GM19023 (cell line): ENCODE measurements at regions not wholly inside any gene's neighbourhood (a gene's known extent, or its start where the extent isn't known, plus 50 kb on each side); places are given as distances from the start of the nearest gene placed in this dataset.

Experiments used
- ATAC-seq: cut with Tn5 transposase; IDR thresholded peaks from one replicate; pipeline ENCODE4 v1.9.1; 2021; ENCODE audit warnings: mild to moderate bottlenecking, moderate library complexity; ENCODE audit not compliant: unreplicated experiment

DNA sequence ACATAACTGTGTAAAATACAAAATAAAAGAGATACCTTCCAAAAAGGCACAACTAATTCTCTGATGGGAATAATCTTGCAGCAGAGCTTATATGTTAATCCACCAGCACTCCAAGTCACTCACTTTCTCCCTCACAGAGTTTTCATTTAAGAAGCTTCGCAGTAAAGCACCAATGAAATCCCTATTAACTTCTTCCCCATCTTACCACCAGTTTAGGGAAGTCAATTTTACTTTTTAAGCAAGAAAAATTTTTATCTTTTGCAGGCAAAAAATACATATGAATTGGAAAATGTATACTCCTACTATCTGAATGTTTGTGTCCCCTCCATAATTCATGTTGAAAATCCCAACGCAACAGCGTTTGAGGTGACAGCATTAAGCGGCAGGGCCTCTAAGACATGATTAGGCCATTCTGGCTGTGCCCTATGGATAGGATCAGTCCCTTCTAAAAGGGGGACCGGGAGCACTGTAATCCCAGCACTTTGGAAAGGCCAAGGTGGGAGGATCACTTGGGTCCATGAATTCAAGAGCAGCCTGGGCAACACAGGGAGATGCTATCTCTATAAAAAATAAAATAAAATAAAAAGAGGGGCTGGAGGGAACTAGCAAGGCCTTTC is 435.8 kb downstream of the SHQ1 start:
- ATAC-seq, result no peak

DNA sequence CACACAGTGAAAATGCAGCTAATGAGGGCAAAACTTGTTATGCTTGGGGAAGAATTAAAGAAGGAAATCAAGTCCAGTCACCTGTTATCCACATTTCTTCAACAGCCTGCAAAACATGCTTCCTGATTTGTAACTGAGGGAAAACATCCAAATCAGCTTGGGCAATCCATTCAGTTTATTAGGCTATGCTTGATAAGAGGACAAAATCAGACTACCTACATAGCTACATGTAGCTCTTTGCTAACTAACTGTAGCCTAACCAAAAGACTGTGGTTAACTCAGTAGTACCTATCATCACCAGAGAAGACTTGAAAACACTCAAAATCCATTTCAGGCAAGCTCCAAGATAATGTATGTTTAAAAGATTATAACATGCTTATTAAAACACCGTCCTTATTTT is 436.4 kb downstream of the SHQ1 start:
- no peak for ATAC-seq

DNA sequence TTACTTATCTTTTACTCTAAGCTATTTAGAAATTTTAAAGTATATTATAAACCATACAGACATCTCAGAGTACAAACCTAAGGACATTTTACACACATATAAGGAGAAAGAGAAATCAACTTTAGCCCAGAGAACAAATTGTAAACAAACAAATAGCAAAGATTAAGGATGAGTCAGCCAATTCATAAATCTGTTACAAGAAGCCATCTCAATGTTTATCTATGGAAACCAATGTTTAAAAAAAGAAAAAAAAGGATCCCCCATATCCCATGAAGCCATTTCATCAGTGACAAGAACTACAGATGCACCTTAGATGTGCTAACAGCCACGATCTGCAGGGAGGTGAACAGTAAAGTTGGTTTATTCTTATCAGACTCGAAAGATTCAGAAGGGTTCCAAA is 437.1 kb downstream of the SHQ1 start:
- ATAC-seq, result no peak

DNA sequence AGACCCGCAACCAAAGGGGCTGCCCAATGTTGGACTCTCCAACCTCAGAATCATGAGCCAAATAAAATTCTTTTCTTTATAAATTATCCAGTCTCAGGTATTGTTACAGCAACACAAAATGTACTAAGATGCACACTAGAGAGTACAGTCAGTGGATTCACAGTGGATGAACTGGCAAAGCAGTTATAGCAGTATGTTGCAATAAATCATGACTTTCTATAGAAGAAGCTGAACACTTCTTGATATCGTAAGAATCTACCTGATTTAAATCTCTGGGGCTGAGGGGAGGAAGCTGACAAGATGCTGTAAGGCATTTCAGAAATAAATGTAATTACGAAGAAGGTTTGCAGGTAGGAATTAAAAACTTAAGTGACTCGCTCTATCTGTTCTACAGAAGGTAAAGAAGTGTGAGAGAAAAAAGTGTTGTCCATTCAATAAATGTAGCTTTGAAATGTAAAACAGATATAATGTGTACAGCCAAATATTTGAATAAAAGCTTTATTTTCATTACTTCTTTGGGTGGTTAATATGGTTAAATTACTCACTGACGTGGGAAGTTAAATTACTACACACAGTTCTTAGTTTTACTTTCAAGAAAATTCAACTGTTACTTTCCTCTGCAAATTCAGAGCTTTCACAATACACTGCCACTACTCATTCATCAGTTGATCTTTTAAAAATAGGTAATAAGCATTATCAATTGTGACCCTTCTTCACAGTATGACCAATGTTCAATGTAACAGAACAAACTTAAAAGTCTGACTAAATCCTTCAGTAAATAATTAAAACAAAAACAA is 439.1 kb downstream of the SHQ1 start:
- ATAC-seq, result no peak

DNA sequence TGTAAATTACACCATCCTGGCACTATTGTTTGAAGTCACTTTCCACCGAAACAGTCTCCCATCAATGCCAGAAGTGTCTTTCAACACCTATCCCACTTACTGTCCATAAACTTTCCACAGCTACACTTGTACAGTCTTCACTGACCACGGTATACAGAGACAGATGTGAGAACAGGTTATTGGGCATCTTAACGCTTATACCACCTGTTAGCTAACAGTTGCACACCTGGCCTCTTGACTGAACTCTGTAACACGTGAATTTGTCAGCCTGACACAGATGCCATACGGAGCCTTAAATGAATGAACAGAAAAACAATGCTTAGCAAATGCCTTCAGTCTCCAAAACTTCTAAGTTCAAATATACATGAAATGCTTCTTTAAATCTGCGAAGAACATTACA is 440.5 kb downstream of the SHQ1 start:
- ATAC-seq, result no peak

DNA sequence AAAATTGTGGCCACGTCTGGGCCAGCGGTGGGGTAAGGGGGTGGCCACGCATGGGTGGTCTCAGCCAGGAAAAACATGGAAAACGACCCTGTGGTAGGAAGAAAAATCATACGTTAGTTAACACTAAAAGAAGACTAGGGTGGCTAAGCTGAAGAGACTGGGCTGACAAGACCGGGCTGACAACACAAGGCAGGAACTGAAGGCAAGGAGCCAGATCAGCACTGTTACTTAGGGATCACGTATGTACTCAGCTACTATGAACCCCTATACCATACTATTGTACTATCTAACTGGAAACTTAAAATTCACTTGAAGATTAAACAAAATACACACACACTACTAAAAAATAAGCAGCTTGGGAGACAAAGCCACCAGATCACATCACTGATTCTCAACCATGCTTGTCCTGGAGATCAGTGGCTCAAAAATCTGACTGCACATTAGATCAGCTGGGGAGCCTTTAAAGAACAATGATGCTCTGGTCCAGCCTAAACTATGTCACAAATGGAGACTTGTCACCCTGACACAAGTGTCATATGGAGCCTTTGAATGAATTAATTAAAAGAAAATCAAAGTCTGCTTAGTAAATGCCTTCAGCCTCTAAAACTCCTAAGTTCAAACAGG is 442.2 kb downstream of the SHQ1 start:
- no peak for ATAC-seq

DNA sequence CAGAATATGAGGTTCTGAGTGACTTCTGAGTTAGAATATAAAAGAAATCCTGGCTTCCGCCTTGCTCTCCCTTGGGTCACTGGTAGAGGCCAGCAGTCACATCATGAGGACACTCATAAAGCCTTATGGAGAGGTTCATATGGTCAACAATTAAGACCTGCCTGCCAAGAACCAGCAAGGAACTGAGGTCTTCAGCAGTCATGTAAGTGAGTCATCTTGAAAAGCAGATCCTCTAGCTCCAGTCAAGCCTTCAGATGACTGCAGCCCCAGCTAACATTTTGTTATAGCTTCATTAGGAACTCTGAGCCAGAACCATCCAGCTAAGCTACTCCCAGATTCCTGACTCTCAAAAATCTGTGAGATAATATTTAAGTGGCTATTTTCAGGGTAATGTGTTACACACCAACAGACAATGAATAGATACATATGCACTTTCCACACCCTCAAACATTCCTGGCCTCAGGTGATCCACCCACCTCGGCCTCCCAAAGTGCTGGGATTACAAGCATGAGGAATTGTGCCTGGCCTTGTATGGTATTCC is 447.2 kb downstream of the SHQ1 start:
- no peak for ATAC-seq

DNA sequence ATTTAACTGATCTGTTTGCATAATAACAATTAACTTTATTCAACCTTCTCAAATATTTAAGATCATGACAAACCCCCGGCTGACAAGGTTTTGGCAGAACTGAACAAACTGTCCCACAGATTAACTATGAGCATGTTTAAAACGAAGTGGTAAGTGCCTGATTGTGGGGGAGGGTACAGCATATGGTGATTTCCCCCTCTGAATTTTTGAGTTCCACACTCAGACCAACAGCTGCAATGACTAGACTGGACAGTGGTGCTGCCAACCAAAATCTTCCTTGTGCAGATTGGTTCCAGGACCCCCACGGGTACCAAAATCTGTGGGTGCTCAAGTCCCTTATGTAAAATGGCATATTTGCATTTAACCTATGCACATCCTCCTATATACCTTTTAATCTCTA is 449.5 kb downstream of the SHQ1 start:
- ATAC-seq, result no peak

DNA sequence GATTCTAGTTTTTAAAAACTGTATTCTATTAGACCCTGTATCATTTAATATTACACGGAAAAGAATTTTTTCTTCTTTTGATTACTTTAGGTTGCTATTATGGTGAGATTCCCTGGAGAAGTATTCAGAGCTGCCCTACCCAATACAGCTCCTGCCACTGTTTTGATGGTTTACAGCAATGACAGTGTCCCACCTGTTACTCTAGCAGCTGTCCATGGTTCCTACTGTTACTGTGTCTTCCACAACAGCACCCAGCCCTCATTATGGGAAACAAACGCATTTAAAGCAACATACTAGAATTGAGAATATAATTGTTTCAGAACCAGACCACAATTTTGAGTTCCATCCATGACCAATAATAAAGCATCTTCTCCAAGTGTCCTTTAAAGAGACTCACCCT is 450.7 kb downstream of the SHQ1 start:
- ATAC-seq, result no peak

DNA sequence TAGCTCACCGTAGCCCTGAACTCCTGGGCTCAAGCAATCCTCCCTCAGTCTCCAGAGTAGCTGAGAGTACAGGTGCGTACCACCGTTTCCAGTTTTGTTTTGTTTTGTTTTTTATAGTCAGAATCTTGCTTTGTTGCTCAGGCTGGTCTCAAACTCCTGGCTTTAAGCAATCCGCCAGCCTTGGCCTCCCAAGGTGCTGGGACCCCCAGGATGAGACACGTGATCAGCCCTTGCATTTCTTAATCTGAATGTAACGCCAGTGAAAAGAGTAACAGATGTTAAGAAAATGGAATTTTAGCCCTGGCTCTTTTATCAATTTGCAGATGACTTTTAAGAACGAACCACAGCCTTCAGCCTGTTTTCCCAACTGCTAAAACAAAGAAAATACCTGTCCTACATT is 451.3 kb downstream of the SHQ1 start:
- no peak for ATAC-seq

DNA sequence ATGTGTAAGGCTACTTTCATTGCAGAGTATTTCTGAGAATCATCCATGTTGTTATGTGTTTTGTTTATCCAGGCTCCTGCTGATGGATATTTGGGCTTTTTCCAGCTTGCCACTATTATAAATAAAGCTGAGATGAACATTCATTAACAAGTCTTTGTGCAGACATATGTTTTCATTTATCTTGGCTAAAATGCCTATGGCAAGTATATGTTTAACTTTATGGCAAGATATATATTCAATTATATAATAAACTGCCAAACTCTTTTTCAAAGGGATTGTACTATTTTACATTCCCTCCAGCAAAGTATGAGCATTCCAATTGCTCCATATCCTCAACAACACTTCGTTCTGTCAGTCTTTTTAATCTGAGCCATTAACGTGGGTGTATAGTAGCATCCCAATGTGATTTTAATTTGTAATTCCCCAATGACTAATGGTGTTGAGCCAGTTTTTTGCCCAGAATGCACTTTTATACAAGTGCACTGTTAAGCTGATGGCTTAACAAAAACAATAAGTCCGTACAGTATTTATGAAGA is 452.4 kb downstream of the SHQ1 start:
- no peak for ATAC-seq

DNA sequence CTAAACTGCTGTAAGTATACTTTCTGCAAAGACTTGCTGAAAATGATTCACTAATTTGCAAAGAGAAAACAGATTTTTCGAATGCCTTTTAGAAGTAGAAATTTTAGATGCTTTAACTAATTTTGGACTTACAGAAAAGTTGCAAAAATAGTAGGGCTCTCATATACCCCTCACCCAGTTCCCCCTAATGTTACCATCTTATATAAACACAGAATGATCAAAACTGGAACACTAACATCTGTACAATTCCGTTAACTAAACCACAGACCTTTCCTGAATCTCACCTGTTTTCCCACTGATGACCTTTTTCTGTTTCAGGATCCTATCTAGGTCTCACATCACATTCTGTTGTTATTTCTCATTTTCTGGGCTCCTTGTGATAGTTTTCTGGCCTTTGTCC is 454.8 kb downstream of the SHQ1 start:
- no peak for ATAC-seq

DNA sequence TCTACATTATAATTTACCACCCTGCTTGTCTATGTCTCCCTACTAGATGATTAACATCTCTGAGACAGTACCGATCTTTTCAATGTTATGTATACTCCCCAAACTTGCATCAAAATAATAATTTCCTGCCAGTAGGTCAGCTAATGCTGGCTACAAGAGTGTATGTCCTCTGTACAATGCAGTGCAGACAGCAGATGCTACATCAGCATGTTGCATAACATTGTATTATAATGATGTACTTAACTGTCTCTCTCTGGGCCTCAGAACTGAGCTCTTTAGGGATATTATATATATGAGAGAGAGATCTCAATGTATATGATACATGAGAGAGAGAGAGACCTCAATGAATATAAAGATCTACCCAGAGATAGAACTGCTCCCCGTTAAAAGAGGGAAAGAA is 456.6 kb downstream of the SHQ1 start:
- ATAC-seq, result no peak

DNA sequence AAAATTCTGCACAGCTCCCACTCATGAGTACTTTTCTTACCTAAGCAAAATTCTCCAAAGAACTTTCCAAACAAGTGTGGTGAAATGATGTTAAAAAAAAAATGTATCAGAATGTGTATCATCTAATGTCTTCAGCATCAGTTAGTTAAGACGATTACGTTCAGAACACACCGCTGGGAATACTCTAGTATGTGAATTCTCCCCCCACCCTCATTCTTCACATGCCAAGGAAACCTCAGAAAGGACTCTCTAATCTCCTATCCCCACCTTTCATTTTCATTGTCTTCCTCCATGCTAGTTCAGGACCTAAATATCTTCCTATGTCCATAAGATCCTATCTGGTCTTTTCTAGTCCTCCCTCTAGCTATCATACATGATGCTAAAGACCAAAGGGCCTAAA is 457.4 kb downstream of the SHQ1 start:
- no peak for ATAC-seq

DNA sequence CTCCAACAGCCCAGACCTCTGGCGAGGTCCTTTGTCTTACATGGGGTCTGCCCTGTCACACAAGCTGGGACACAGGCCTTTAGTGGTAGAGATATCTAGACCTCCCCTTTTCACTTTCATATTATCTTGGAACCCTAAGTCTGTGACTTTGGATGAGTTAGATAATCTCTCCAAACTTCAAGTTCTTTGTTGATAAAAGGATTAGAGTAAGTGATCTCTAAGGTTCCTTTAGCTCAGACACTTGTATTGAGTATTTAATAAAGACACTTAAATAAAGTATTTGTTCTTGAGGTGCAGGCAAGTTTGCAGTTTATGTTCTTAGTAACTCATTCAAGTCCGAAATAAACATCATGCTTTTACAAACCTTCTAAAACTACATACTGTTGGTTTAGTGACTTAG is 459.6 kb downstream of the SHQ1 start:
- ATAC-seq, result no peak

DNA sequence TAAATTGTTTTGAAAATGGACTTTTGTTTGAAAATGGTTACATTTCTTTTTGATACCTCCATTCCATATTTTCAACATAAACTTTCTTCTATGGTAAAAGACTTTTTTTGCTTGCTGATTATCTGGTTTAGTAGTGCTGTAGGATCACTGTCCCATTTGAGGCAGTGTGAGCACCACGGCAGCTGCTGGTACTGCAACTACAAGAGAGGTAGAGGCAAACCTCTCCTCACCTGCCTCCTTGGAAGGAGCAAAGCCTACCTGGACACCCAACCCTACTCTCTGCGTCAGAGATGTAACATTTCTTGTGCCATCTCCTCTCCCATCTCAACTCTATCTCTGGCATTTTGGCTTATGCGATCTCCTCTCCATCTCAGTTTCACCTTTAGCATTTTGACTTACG is 460.1 kb downstream of the SHQ1 start:
- ATAC-seq, result no peak

DNA sequence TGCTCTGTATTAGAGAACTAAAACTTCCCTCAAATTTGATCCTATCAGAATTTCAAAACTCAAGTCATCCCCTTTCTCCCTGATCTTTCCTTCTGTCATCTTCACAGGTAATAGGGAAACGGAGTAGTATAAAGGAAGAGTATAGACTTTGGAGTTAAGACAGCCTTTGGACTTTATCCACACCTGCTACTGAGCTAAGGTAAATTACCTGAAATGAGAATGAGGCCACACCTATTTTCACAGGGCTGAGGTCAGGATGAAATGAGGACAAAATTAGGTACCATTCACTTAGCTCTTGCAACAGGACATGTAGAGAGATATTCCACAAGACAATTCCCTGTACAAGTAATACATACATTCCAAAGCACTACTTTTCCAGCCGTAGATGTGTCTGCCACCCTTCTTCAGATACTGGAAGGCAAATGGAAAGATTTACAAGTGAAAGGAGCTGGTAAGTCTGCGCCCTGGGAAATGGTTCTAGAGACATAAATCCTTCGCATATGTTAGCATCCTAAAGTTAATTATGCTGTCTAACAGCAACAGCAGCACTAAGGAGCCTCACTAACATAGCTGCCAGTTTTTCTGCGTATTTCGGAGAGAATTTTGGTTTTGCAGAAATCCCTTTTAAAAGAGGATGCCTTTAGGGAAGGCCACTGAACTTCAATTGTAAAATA is 461.8 kb downstream of the SHQ1 start:
- no peak for ATAC-seq

DNA sequence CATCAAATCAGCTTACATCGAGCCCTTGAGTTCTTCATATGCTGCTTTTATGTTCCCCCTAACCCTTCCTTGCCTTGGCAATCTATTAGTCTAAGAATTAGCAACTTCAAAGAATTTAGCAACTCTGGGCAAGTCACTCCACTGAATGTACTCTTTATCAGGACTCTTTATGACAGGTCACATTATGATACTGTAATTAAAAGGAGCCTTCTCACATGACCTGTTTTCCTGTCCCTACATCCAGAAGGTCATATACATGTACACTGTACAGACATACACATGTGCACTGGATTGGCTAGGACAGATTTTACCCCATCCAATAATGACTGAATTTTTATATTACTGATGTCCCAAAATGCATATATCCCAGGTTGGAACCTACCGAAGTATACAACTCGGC is 463.1 kb downstream of the SHQ1 start:
- ATAC-seq, result no peak

DNA sequence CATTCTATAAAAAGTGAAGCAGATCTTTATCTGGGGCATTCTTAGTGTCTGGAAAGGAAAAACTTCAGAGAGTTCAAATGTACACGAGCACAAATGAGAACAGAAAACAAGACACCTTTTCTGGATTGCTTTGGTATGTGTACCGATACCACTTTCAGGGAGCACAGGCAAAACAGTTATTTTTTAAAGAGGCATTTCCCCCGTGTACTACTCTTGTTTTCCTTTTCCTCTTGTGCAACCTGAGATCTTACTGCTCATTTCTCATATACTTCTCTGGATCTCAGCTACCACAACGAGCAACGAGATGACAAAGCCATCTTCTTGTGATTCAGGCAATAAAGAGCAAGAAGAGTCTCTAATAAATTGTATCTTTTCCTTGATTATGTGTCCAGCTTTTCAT is 463.6 kb downstream of the SHQ1 start:
- ATAC-seq, result no peak

DNA sequence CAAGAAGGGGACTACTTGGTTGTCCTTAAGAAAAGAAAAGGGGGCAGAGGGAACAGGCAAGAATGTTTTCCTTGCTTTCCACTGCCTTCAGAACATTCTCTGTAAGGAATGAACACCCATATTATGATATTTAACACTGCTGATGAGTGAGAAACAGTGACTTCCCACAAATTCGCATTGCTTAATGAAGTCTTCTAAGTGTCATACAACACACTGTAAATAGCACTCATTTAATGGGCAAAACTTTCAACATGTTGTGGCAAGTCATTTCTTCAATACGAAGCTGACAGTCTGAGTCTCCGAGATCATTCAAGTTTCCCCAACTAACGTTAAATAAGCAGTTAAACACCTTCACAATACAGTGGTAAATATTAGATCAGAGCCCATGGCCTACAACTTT is 464.4 kb downstream of the SHQ1 start:
- no peak for ATAC-seq

DNA sequence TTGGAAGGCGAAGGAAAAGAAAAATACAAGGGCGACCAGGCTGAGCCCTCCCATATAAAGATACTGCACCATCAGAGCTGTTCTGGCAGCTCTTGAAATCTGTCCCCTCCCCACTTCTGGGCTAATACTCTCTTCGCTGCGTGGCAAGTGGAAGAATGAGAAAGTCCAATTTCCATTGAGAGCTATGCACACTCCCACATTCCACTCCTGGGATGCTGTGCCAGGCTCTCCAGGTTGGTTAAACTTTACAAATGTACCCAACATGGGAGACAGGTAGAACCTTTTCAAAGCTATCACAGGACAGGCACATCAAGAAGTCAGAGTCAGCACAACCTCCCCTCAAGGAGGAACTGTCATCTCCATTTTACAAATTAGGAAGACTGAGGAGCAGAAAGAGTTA is 465.0 kb downstream of the SHQ1 start:
- no peak for ATAC-seq
